AG09309 (cell line): ENCODE measurements at regions not wholly inside any gene's neighbourhood (a gene's known extent, or its start where the extent isn't known, plus 50 kb on each side); places are given as distances from the start of the nearest gene placed in this dataset.

Experiments
- DNase-seq: peaks from one replicate; pipeline ENCODE4 v3.0.0-alpha.2; 2010; ENCODE audit warnings: low read depth
- H3K4me3 ChIP-seq: 2 replicates; pipeline ENCODE4 v1.5.1; 2011; ENCODE audit warnings: mild to moderate bottlenecking, low read depth, low read length, moderate library complexity; ENCODE audit not compliant: control insufficient read depth
- TF ChIP-seq, protein P1 (sequence below): IDR thresholded peaks from 2 replicates; pipeline ENCODE4 v1.5.1; 2011; ENCODE audit warnings: mild to moderate bottlenecking, low read depth, low read length, inconsistent platforms; ENCODE audit not compliant: insufficient read depth, control insufficient read depth; ENCODE audit errors: missing control alignments

DNA sequence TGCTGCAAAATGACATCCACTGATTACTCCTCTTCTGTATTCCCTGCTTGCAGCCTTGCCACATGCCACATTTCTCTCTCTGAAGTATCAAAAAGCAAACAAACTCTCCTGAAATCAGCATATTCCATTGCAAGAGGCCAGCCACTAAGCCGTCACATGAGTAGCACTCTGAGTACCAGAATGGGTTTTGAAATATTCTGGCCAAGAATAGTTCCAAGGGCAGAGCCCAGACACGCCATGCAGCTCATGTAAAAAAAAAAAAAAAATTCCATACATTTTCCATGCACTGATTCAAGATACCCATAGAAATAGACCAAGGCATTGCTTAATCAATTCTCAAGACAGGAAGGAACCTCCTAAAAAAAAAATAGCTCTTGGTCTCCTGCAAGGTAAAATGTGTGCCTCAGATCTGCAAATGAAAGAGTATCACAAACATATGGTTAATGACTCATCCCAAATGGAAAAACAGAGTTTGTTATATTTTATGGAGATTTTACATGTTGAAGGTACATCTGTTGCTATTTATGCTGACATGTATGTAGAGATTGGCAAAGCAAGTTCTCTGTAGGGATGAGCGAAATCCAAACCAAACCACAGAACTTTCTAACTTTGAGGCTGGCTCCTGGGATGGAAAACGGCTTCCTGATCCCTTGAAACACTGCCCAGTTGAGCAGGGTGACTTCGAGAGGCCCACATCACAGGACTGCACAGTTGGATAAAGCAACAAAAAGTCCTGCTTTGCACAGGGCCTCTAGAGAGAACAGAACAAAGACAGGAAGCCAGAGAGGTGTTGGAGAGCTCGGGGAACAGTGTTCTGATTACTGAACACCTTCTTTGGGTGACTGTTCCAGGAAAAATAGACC lies 346.2 kb downstream of the ZNF521 start:
- DNase-seq = no peak
- TF ChIP-seq, protein P1, sequence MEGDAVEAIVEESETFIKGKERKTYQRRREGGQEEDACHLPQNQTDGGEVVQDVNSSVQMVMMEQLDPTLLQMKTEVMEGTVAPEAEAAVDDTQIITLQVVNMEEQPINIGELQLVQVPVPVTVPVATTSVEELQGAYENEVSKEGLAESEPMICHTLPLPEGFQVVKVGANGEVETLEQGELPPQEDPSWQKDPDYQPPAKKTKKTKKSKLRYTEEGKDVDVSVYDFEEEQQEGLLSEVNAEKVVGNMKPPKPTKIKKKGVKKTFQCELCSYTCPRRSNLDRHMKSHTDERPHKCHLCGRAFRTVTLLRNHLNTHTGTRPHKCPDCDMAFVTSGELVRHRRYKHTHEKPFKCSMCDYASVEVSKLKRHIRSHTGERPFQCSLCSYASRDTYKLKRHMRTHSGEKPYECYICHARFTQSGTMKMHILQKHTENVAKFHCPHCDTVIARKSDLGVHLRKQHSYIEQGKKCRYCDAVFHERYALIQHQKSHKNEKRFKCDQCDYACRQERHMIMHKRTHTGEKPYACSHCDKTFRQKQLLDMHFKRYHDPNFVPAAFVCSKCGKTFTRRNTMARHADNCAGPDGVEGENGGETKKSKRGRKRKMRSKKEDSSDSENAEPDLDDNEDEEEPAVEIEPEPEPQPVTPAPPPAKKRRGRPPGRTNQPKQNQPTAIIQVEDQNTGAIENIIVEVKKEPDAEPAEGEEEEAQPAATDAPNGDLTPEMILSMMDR = no peak
- no peak overlapping the region for H3K4me3 ChIP-seq

DNA sequence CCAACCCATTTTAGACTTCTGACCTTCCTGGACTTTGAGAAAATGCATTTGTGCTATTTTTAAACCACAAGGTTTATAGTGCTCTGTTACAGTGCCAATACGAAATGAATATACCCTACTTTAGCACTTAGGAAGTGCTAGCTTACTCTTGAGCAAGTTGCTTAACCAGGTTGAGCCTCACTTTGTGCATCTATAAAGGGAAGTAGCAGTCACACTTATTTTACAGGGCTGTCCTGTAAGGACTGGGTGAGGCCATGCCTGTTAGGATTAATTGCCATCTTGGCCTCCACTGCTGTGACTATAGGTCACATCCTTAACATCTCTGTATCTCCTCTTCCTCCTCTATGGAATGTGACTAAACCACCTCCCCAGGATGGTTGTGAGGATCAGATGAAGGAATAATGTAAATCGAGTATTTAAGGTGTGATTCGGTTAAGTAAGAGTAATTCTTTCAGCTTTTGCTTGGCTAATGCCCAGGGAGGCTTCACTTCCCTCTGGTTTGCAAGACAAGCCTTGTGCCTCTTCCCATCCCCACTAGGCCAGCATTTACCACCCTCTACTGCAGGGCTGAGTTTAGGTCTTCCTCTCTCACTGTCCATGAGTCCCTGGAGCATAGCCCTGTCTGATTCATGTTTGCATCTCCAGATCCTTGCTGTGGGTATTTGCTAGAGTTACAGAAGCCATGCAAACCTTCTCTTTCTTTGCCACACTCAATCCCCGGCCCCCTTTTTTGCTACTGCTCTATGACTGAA lies 341.2 kb downstream of the ZNF521 start:
- DNase-seq = no peak
- TF ChIP-seq, protein P1 = no peak
- no peak overlapping the region for H3K4me3 ChIP-seq
